PFSK-1 (cell line): ENCODE measurements at regions not wholly inside any gene's neighbourhood (a gene's known extent, or its start where the extent isn't known, plus 50 kb on each side); places are given as distances from the start of the nearest gene placed in this dataset.

Source experiments
- POLR2AphosphoS5 ChIP-seq: IDR thresholded peaks from 2 replicates; pipeline ENCODE4 v1.6.1; 2012; ENCODE audit warnings: low read depth, mild to moderate bottlenecking, control low read depth, low read length, moderate library complexity
- SIN3A ChIP-seq: IDR thresholded peaks from 2 replicates; pipeline ENCODE4 v1.6.1; 2012; ENCODE audit warnings: mild to moderate bottlenecking, low read length, moderate library complexity, borderline replicate concordance; ENCODE audit not compliant: insufficient read depth
- TAF1 ChIP-seq: IDR thresholded peaks from 2 replicates; pipeline ENCODE4 v1.6.1; 2012; ENCODE audit warnings: low read length, control low read depth, borderline replicate concordance; ENCODE audit not compliant: insufficient read depth

- TF ChIP-seq POLR2AphosphoS5, result no peak
- TF ChIP-seq SIN3A, result no peak
- TF ChIP-seq TAF1, result no peak
Observed at GRCh38 chr21:16409352-16409751, 679.6 kb downstream of the USP25 start.
